Smooth muscle cell (in vitro differentiated cells): ENCODE measurements at regions not wholly inside any gene's neighbourhood (a gene's known extent, or its start where the extent isn't known, plus 50 kb on each side); places are given as distances from the start of the nearest gene placed in this dataset.

Experiments
- DNase-seq: peaks from one replicate; lab custom pipeline; 2025; ENCODE audit not compliant: unreplicated experiment; lab: John Stamatoyannopoulos, UW
- H2AFZ ChIP-seq: fragments of 200-600 bp; sonication (generic); 2 replicates; pipeline ENCODE4 v1.6.0; 2016; ENCODE audit warnings: antibody characterized with exemption, low read depth, mild to moderate bottlenecking
- H3F3A ChIP-seq: fragments of 200-600 bp; sonication (generic); 2 replicates; pipeline ENCODE4 v1.6.0; 2017; ENCODE audit warnings: antibody characterized with exemption, low read depth
- H3K27ac ChIP-seq: fragments of 200-600 bp; sonication (generic); 2 replicates; pipeline ENCODE4 v1.5.1; 2016; ENCODE audit warnings: low read depth, mild to moderate bottlenecking
- H3K27me3 ChIP-seq: fragments of 200-600 bp; sonication (generic); 2 replicates; pipeline ENCODE4 v1.6.1; 2016; ENCODE audit warnings: low read depth, mild to moderate bottlenecking
- H3K36me3 ChIP-seq: fragments of 200-600 bp; sonication (generic); 2 replicates; pipeline ENCODE4 v1.5.1; 2016; ENCODE audit warnings: low read depth
- H3K4me1 ChIP-seq: fragments of 200-600 bp; sonication (generic); 2 replicates; pipeline ENCODE4 v1.5.1; 2016; ENCODE audit warnings: low read depth
- H3K4me2 ChIP-seq: fragments of 200-600 bp; sonication (generic); 2 replicates; pipeline ENCODE4 v1.6.0; 2016; ENCODE audit warnings: mild to moderate bottlenecking
- H3K4me3 ChIP-seq: fragments of 200-600 bp; sonication (generic); 2 replicates; pipeline ENCODE4 v1.5.1; 2016; ENCODE audit warnings: mild to moderate bottlenecking
- H3K79me2 ChIP-seq: fragments of 200-600 bp; sonication (generic); 2 replicates; pipeline ENCODE4 v1.6.0; 2016; ENCODE audit warnings: low read depth, mild to moderate bottlenecking
- H3K9ac ChIP-seq: fragments of 200-600 bp; sonication (generic); 2 replicates; pipeline ENCODE4 v1.6.0; 2016; ENCODE audit warnings: low read depth
- H3K9me3 ChIP-seq: fragments of 200-600 bp; sonication (generic); replicated peaks from 2 replicates; pipeline ENCODE4 v1.5.1; 2016; ENCODE audit warnings: low read depth
- H4K20me1 ChIP-seq: fragments of 200-600 bp; sonication (generic); 2 replicates; pipeline ENCODE4 v1.6.0; 2016; ENCODE audit warnings: low read depth
- CTCF ChIP-seq: fragments of 200-600 bp; sonication (generic); IDR thresholded peaks from 2 replicates; pipeline ENCODE4 v1.5.1; 2017; ENCODE audit warnings: borderline replicate concordance, mild to moderate bottlenecking, antibody characterized with exemption; ENCODE audit not compliant: insufficient read depth, poor library complexity, severe bottlenecking
- WGBS: methylation state at CpG from one replicate; pipeline ENCODE4 v1.1.7; 2016; ENCODE audit warnings: low lambda C conversion rate; 5-methylcytosine and 5-hydroxymethylcytosine counted together

GRCh38 chr9:2375114-2375513 is 246.5 kb upstream of the VLDLR start:
- Histone ChIP-seq H2AFZ (no peak overlapping the region), H3K27me3 (no peaks in the 10 kb centered on the region), H3K9ac (no peak overlapping the region), H3K4me2 (no peak overlapping the region), H3K9me3 (no peaks in the 10 kb centered on the region), H3K27ac (no peak overlapping the region), H3K4me3 (no peak overlapping the region), H3F3A (no peaks in the 10 kb centered on the region), H4K20me1 (no peaks in the 10 kb centered on the region), H3K4me1 (no peaks in the 10 kb centered on the region), H3K36me3 (no peaks in the 10 kb centered on the region), H3K79me2 (no peaks in the 10 kb centered on the region)
- no peak for TF ChIP-seq CTCF
- no peak for DNase-seq
- 89% methylated on average over 2 of the region's 2 CpGs for WGBS

GRCh38 chr9:2377117-2377516 is 244.5 kb upstream of the VLDLR start:
- no peak overlapping the region for H2AFZ ChIP-seq
- H3K79me2 ChIP-seq: no peaks in the 10 kb centered on the region
- H3K27ac ChIP-seq: no peak overlapping the region
- H3K36me3 ChIP-seq: no peaks in the 10 kb centered on the region
- no peak overlapping the region for H3K9ac ChIP-seq
- H4K20me1 ChIP-seq: no peaks in the 10 kb centered on the region
- H3K4me1 ChIP-seq: no peaks in the 10 kb centered on the region
- H3F3A ChIP-seq: no peaks in the 10 kb centered on the region
- no peaks in the 10 kb centered on the region for H3K9me3 ChIP-seq
- DNase-seq: no peak
- TF ChIP-seq CTCF: no peak
- H3K27me3 ChIP-seq: no peaks in the 10 kb centered on the region
- H3K4me3 ChIP-seq: no peak overlapping the region
- 68% methylated on average over 3 of the region's 3 CpGs for WGBS
- H3K4me2 ChIP-seq: no peak overlapping the region

- Histone ChIP-seq H3F3A (no peaks in the 10 kb centered on the region), H3K79me2 (no peaks in the 10 kb centered on the region), H3K4me3 (no peak overlapping the region), H3K9me3 (no peaks in the 10 kb centered on the region), H4K20me1 (no peaks in the 10 kb centered on the region), H3K4me2 (no peak overlapping the region), H3K36me3 (no peaks in the 10 kb centered on the region), H3K4me1 (no peaks in the 10 kb centered on the region), H3K27me3 (no peaks in the 10 kb centered on the region), H3K27ac (no peak overlapping the region), H2AFZ (no peak overlapping the region), H3K9ac (no peak overlapping the region)
- no peak for TF ChIP-seq CTCF
- WGBS: 81% methylated on average over 1 of the region's 1 CpG
- no peak for DNase-seq
Measured at GRCh38 chr9:2377834-2378233, 243.8 kb upstream of the VLDLR start.

GRCh38 chr9:2378266-2378665 is 243.3 kb upstream of the VLDLR start:
- no peak for DNase-seq
- no peaks in the 10 kb centered on the region for H3K79me2 ChIP-seq
- no peaks in the 10 kb centered on the region for H3K4me1 ChIP-seq
- H3K27ac ChIP-seq: no peak overlapping the region
- TF ChIP-seq CTCF: no peak
- H3K27me3 ChIP-seq: no peaks in the 10 kb centered on the region
- H3K9ac ChIP-seq: no peak overlapping the region
- no peaks in the 10 kb centered on the region for H3K36me3 ChIP-seq
- no peaks in the 10 kb centered on the region for H4K20me1 ChIP-seq
- WGBS: 76% methylated on average over 3 of the region's 3 CpGs
- no peak overlapping the region for H2AFZ ChIP-seq
- H3K9me3 ChIP-seq: no peaks in the 10 kb centered on the region
- H3K4me3 ChIP-seq: no peak overlapping the region
- no peaks in the 10 kb centered on the region for H3F3A ChIP-seq
- no peak overlapping the region for H3K4me2 ChIP-seq
